ENCODE measurements at regions not wholly inside any gene's neighbourhood (a gene's known extent, or its start where the extent isn't known, plus 50 kb on each side); places are given as distances from the start of the nearest gene placed in this dataset.

GRCh38 chr10:53233749-53234148, 461.2 kb upstream of the MBL2 start:
- TF ChIP-seq CEBPB (IDR thresholded peaks at IDR 0.05) (no peak), MAX (IDR thresholded peaks at IDR 0.05) (no peak), POLR2AphosphoS2 (conservative IDR thresholded peaks at IDR 0.05; ENCODE audit: low read length) (no peak), EHMT2 (IDR thresholded peaks at IDR 0.05; ENCODE audit: low read depth) (no peak), NPAS2 (CRISPR knock-in tag; IDR thresholded peaks at IDR 0.05; ENCODE audit: borderline replicate concordance) (no peak), MYC (IDR thresholded peaks at IDR 0.05; ENCODE audit: borderline replicate concordance, low read length) (no peak), POLR2A (IDR thresholded peaks at IDR 0.05; ENCODE audit: low read length) (no peak), BHLHE40 (IDR thresholded peaks at IDR 0.05; ENCODE audit: low read depth, low read length) (no peak), EP300 (IDR thresholded peaks at IDR 0.05) (no peak), JUNB (IDR thresholded peaks at IDR 0.05) (no peak)
- TF ChIP-seq, protein P1, sequence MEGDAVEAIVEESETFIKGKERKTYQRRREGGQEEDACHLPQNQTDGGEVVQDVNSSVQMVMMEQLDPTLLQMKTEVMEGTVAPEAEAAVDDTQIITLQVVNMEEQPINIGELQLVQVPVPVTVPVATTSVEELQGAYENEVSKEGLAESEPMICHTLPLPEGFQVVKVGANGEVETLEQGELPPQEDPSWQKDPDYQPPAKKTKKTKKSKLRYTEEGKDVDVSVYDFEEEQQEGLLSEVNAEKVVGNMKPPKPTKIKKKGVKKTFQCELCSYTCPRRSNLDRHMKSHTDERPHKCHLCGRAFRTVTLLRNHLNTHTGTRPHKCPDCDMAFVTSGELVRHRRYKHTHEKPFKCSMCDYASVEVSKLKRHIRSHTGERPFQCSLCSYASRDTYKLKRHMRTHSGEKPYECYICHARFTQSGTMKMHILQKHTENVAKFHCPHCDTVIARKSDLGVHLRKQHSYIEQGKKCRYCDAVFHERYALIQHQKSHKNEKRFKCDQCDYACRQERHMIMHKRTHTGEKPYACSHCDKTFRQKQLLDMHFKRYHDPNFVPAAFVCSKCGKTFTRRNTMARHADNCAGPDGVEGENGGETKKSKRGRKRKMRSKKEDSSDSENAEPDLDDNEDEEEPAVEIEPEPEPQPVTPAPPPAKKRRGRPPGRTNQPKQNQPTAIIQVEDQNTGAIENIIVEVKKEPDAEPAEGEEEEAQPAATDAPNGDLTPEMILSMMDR (IDR thresholded peaks at IDR 0.05), result no peak
- TF ChIP-seq, protein P2, sequence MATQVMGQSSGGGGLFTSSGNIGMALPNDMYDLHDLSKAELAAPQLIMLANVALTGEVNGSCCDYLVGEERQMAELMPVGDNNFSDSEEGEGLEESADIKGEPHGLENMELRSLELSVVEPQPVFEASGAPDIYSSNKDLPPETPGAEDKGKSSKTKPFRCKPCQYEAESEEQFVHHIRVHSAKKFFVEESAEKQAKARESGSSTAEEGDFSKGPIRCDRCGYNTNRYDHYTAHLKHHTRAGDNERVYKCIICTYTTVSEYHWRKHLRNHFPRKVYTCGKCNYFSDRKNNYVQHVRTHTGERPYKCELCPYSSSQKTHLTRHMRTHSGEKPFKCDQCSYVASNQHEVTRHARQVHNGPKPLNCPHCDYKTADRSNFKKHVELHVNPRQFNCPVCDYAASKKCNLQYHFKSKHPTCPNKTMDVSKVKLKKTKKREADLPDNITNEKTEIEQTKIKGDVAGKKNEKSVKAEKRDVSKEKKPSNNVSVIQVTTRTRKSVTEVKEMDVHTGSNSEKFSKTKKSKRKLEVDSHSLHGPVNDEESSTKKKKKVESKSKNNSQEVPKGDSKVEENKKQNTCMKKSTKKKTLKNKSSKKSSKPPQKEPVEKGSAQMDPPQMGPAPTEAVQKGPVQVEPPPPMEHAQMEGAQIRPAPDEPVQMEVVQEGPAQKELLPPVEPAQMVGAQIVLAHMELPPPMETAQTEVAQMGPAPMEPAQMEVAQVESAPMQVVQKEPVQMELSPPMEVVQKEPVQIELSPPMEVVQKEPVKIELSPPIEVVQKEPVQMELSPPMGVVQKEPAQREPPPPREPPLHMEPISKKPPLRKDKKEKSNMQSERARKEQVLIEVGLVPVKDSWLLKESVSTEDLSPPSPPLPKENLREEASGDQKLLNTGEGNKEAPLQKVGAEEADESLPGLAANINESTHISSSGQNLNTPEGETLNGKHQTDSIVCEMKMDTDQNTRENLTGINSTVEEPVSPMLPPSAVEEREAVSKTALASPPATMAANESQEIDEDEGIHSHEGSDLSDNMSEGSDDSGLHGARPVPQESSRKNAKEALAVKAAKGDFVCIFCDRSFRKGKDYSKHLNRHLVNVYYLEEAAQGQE (IDR thresholded peaks at IDR 0.05), result no peak
- TF ChIP-seq, protein P3, sequence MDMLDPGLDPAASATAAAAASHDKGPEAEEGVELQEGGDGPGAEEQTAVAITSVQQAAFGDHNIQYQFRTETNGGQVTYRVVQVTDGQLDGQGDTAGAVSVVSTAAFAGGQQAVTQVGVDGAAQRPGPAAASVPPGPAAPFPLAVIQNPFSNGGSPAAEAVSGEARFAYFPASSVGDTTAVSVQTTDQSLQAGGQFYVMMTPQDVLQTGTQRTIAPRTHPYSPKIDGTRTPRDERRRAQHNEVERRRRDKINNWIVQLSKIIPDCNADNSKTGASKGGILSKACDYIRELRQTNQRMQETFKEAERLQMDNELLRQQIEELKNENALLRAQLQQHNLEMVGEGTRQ (IDR thresholded peaks at IDR 0.05), result no peak

Data from A549 (cell line).